Activated CD4-positive, alpha-beta memory T cell treated with anti-CD3 and anti-CD28 coated beads for 36 hours (primary cell): ENCODE measurements at regions not wholly inside any gene's neighbourhood (a gene's known extent, or its start where the extent isn't known, plus 50 kb on each side); places are given as distances from the start of the nearest gene placed in this dataset.

Experiments
- CTCF ChIA-PET: fragments of 350-600 bp; sonication (Branson Sonifier 250); formaldehyde crosslinking; loops from one replicate; lab custom pipeline; 2021; ENCODE audit warnings: antibody characterized with exemption, inconsistent platforms; lab: Charles Lee
- POLR2A ChIA-PET: fragments of 350-600 bp; sonication (Branson Sonifier 250); formaldehyde crosslinking; loops from one replicate; lab custom pipeline; 2021; ENCODE audit warnings: antibody characterized with exemption; lab: Charles Lee
- DNase-seq: peaks from one replicate; pipeline ENCODE4 v3.0.0-alpha.2; 2020
- H3K27ac Mint-ChIP-seq: one replicate; pipeline ENCODE4 v1.8.0; 2021; ENCODE audit warnings: mixed read lengths
- H3K27me3 Mint-ChIP-seq: one replicate; pipeline ENCODE4 v1.8.0; 2021; ENCODE audit warnings: mixed read lengths
- H3K36me3 Mint-ChIP-seq: one replicate; pipeline ENCODE4 v1.8.0; 2021; ENCODE audit warnings: mixed read lengths
- H3K4me1 Mint-ChIP-seq: one replicate; pipeline ENCODE4 v1.8.0; 2021; ENCODE audit warnings: low read depth, mixed read lengths
- H3K4me3 Mint-ChIP-seq: one replicate; pipeline ENCODE4 v1.8.0; 2021; ENCODE audit warnings: mild to moderate bottlenecking, mixed read lengths
- H3K9me3 Mint-ChIP-seq: one replicate; pipeline ENCODE4 v1.8.0; 2021; ENCODE audit warnings: mixed read lengths
- intact Hi-C: fragments of 100-400 bp; cut with micrococcal nuclease; formaldehyde crosslinking; loops from one replicate; pipeline ENCODE4 v1.15.1; 2023

GRCh38 chr12:65606008-65606766 is 218.1 kb upstream of the HMGA2 start:
- POLR2A ChIA-PET = no interaction called here
- DNase-seq = no peak
- peaks cover 2% of the 10 kb centered on the region for H3K27me3 Mint-ChIP-seq
- H3K27ac Mint-ChIP-seq = no peak overlapping the region
- no peaks in the 10 kb centered on the region for H3K36me3 Mint-ChIP-seq
- H3K4me3 Mint-ChIP-seq = no peak overlapping the region
- intact Hi-C loops = loop anchor here (10.0 kb wide), 1 partner anchor 79 kb away; no protein-coding TSS in a partner anchor
- no peaks in the 10 kb centered on the region for H3K9me3 Mint-ChIP-seq
- H3K4me1 Mint-ChIP-seq = peaks cover 1% of the 10 kb centered on the region
- CTCF ChIA-PET = no interaction called here

GRCh38 chr12:65607401-65607841 is 216.9 kb upstream of the HMGA2 start:
- Mint-ChIP-seq H3K9me3 (no peaks in the 10 kb centered on the region), H3K4me1 (peaks cover 1% of the 10 kb centered on the region), H3K36me3 (no peaks in the 10 kb centered on the region), H3K4me3 (no peak overlapping the region), H3K27ac (no peak overlapping the region), H3K27me3 (peaks cover 3% of the 10 kb centered on the region)
- intact Hi-C loops = loop anchor here (10.0 kb wide), 1 partner anchor 77 kb away; no protein-coding TSS in a partner anchor
- POLR2A ChIA-PET = no interaction called here
- CTCF ChIA-PET = no interaction called here
- DNase-seq = no peak

- H3K4me1 Mint-ChIP-seq = no peaks in the 10 kb centered on the region
- no peak overlapping the region for H3K27ac Mint-ChIP-seq
- ChIA-PET POLR2A (interaction anchor here (0.6 kb wide), 1 partner anchor 264 kb away, joined by 3 read pairs; no protein-coding TSS in a partner anchor), CTCF (no interaction called here)
- DNase-seq = no peak
- H3K36me3 Mint-ChIP-seq = no peaks in the 10 kb centered on the region
- H3K9me3 Mint-ChIP-seq = no peaks in the 10 kb centered on the region
- intact Hi-C loops = loop anchor here (10.0 kb wide), 1 partner anchor 76 kb away; no protein-coding TSS in a partner anchor
- H3K27me3 Mint-ChIP-seq = peaks cover 1% of the 10 kb centered on the region
- no peak overlapping the region for H3K4me3 Mint-ChIP-seq
Measured at GRCh38 chr12:65608319-65608916, 215.9 kb upstream of the HMGA2 start.

GRCh38 chr12:65609359-65609771 is 214.9 kb upstream of the HMGA2 start:
- CTCF ChIA-PET = no interaction called here
- no peak for DNase-seq
- no peak overlapping the region for H3K4me3 Mint-ChIP-seq
- peaks cover 1% of the 10 kb centered on the region for H3K27me3 Mint-ChIP-seq
- H3K36me3 Mint-ChIP-seq = no peaks in the 10 kb centered on the region
- POLR2A ChIA-PET = no interaction called here
- intact Hi-C loops = loop anchor here (10.0 kb wide), 1 partner anchor 75 kb away; no protein-coding TSS in a partner anchor
- no peaks in the 10 kb centered on the region for H3K9me3 Mint-ChIP-seq
- no peak overlapping the region for H3K27ac Mint-ChIP-seq
- no peaks in the 10 kb centered on the region for H3K4me1 Mint-ChIP-seq

- Mint-ChIP-seq H3K27me3 (peaks cover 7% of the 10 kb centered on the region), H3K27ac (no peak overlapping the region), H3K4me3 (no peak overlapping the region), H3K9me3 (no peaks in the 10 kb centered on the region), H3K36me3 (no peaks in the 10 kb centered on the region), H3K4me1 (no peaks in the 10 kb centered on the region)
- DNase-seq = no peak
- ChIA-PET POLR2A (no interaction called here), CTCF (no interaction called here)
- intact Hi-C loops = no loop called here
Measured at GRCh38 chr12:65611396-65611795, 212.9 kb upstream of the HMGA2 start.

- no peaks in the 10 kb centered on the region for H3K36me3 Mint-ChIP-seq
- intact Hi-C loops = no loop called here
- no peak overlapping the region for H3K4me3 Mint-ChIP-seq
- CTCF ChIA-PET = interaction anchor here (1.7 kb wide), 1 partner anchor 10 kb away, joined by 5 read pairs; no protein-coding TSS in a partner anchor
- H3K4me1 Mint-ChIP-seq = no peaks in the 10 kb centered on the region
- no peak for DNase-seq
- H3K27ac Mint-ChIP-seq = no peak overlapping the region
- POLR2A ChIA-PET = no interaction called here
- peaks cover 9% of the 10 kb centered on the region for H3K27me3 Mint-ChIP-seq
- H3K9me3 Mint-ChIP-seq = no peaks in the 10 kb centered on the region
Measured at GRCh38 chr12:65612440-65612839, 211.8 kb upstream of the HMGA2 start.

- intact Hi-C loops = no loop called here
- no peaks in the 10 kb centered on the region for H3K36me3 Mint-ChIP-seq
- ChIA-PET POLR2A (no interaction called here), CTCF (interaction anchor here (1.7 kb wide), 1 partner anchor 11 kb away, joined by 5 read pairs; no protein-coding TSS in a partner anchor)
- no peak overlapping the region for H3K4me3 Mint-ChIP-seq
- H3K27me3 Mint-ChIP-seq = peaks cover 9% of the 10 kb centered on the region
- H3K9me3 Mint-ChIP-seq = no peaks in the 10 kb centered on the region
- no peak for DNase-seq
- H3K27ac Mint-ChIP-seq = no peak overlapping the region
- H3K4me1 Mint-ChIP-seq = no peaks in the 10 kb centered on the region
Measured at GRCh38 chr12:65613692-65614091, 210.6 kb upstream of the HMGA2 start.

- DNase-seq = no peak
- Mint-ChIP-seq H3K4me3 (no peak overlapping the region), H3K27me3 (peaks cover 9% of the 10 kb centered on the region), H3K9me3 (no peaks in the 10 kb centered on the region), H3K4me1 (no peaks in the 10 kb centered on the region), H3K36me3 (no peaks in the 10 kb centered on the region), H3K27ac (no peak overlapping the region)
- intact Hi-C loops = no loop called here
- POLR2A ChIA-PET = no interaction called here
- CTCF ChIA-PET = no interaction called here
Measured at GRCh38 chr12:65614259-65614889, 209.9 kb upstream of the HMGA2 start.

- no peaks in the 10 kb centered on the region for H3K4me1 Mint-ChIP-seq
- no peaks in the 10 kb centered on the region for H3K9me3 Mint-ChIP-seq
- H3K4me3 Mint-ChIP-seq = no peak overlapping the region
- ChIA-PET CTCF (no interaction called here), POLR2A (no interaction called here)
- H3K27me3 Mint-ChIP-seq = peaks cover 10% of the 10 kb centered on the region
- intact Hi-C loops = no loop called here
- H3K36me3 Mint-ChIP-seq = no peaks in the 10 kb centered on the region
- DNase-seq = no peak
- no peak overlapping the region for H3K27ac Mint-ChIP-seq
Measured at GRCh38 chr12:65615118-65615517, 209.2 kb upstream of the HMGA2 start.

- H3K36me3 Mint-ChIP-seq = no peaks in the 10 kb centered on the region
- no peak for DNase-seq
- peaks cover 10% of the 10 kb centered on the region for H3K27me3 Mint-ChIP-seq
- H3K9me3 Mint-ChIP-seq = no peaks in the 10 kb centered on the region
- intact Hi-C loops = no loop called here
- no peak overlapping the region for H3K4me3 Mint-ChIP-seq
- ChIA-PET POLR2A (no interaction called here), CTCF (no interaction called here)
- no peaks in the 10 kb centered on the region for H3K4me1 Mint-ChIP-seq
- no peak overlapping the region for H3K27ac Mint-ChIP-seq
Measured at GRCh38 chr12:65616022-65616421, 208.3 kb upstream of the HMGA2 start.

- ChIA-PET POLR2A (no interaction called here), CTCF (no interaction called here)
- Mint-ChIP-seq H3K27ac (no peak overlapping the region), H3K27me3 (peaks cover 9% of the 10 kb centered on the region), H3K4me1 (no peaks in the 10 kb centered on the region), H3K4me3 (no peak overlapping the region), H3K36me3 (no peaks in the 10 kb centered on the region), H3K9me3 (no peaks in the 10 kb centered on the region)
- DNase-seq = no peak
- intact Hi-C loops = no loop called here
Measured at GRCh38 chr12:65618588-65618987, 205.7 kb upstream of the HMGA2 start.

- no peaks in the 10 kb centered on the region for H3K36me3 Mint-ChIP-seq
- peaks cover 9% of the 10 kb centered on the region for H3K27me3 Mint-ChIP-seq
- H3K4me1 Mint-ChIP-seq = no peaks in the 10 kb centered on the region
- no peak for DNase-seq
- intact Hi-C loops = no loop called here
- no peak overlapping the region for H3K4me3 Mint-ChIP-seq
- ChIA-PET POLR2A (no interaction called here), CTCF (no interaction called here)
- no peaks in the 10 kb centered on the region for H3K9me3 Mint-ChIP-seq
- no peak overlapping the region for H3K27ac Mint-ChIP-seq
Measured at GRCh38 chr12:65619018-65619417, 205.3 kb upstream of the HMGA2 start.
